GM12878 (cell line): ENCODE measurements at regions not wholly inside any gene's neighbourhood (a gene's known extent, or its start where the extent isn't known, plus 50 kb on each side); places are given as distances from the start of the nearest gene placed in this dataset.

Experiments used
- ATAC-seq: fragments of 200-7000 bp; cut with Tn5 transposase; 3 replicates; pipeline ENCODE4 v1.9.1; 2020; ENCODE audit warnings: mild to moderate bottlenecking, moderate library complexity
- BruUV-seq: library from RNA; stranded (reverse); fragments of 400-500 nt; replicated peaks from 2 replicates; lab custom pipeline; 2021; lab: Mats Ljungman, UMichigan
- CTCF ChIA-PET: fragments of 300-600 bp; sonication (Branson Sonifier 250); formaldehyde crosslinking; extraction: SDS; loops from one replicate; lab custom pipeline; 2021; ENCODE audit warnings: inconsistent platforms; lab: Yijun Ruan, JAX
- POLR2A ChIA-PET: fragments of 350-600 bp; formaldehyde crosslinking; extraction: SDS; loops from one replicate; lab custom pipeline; 2021; ENCODE audit warnings: inconsistent platforms; lab: Charles Lee
- RAD21 ChIA-PET: fragments of 300-600 bp; sonication (Branson Sonifier 250); formaldehyde crosslinking; loops from one replicate; lab custom pipeline; 2023; ENCODE audit warnings: antibody characterized with exemption; ENCODE audit not compliant: unreplicated experiment; lab: Charles Lee
- SMC1A ChIA-PET: fragments of 300-600 bp; sonication (Branson Sonifier 250); formaldehyde crosslinking; loops from one replicate; lab custom pipeline; 2023; ENCODE audit not compliant: unreplicated experiment, uncharacterized antibody; lab: Charles Lee
- DNase-seq: peaks from one replicate; pipeline ENCODE4 v3.0.0-alpha.2; 2011; ENCODE audit warnings: low read depth, low spot score
- FAIRE-seq: peaks from 3 replicates; lab custom pipeline; 2011; peaks lifted over from hg19 to GRCh38; lab: Jason Lieb, UNC
- H2AFZ ChIP-seq: 2 replicates; pipeline ENCODE4 v1.6.0; 2011; ENCODE audit warnings: low read depth, low read length, control low read depth; ENCODE audit not compliant: control insufficient read depth
- H3K27ac ChIP-seq: 2 replicates; pipeline ENCODE4 v1.5.1; 2011; ENCODE audit warnings: control low read depth; ENCODE audit not compliant: control insufficient read depth, insufficient read depth
- H3K27me3 ChIP-seq, 2 experiments: replicated peaks in 1 of 2; 2 replicates each; pipeline versions ENCODE4 v1.6.0 to v1.6.1; 2011; ENCODE audit warnings: low read length in 1 of 2; ENCODE audit not compliant: control insufficient read depth in 2 of 2, insufficient read depth in 2 of 2
- H3K36me3 ChIP-seq, 2 experiments: 2 replicates each; pipeline ENCODE4 v1.5.1; 2011; ENCODE audit warnings: low read length in 1 of 2; ENCODE audit not compliant: control insufficient read depth in 2 of 2, insufficient read depth in 2 of 2
- H3K4me1 ChIP-seq: 2 replicates; pipeline ENCODE4 v1.6.1; 2011; ENCODE audit warnings: mild to moderate bottlenecking, low read length, moderate library complexity, mixed read lengths; ENCODE audit not compliant: control insufficient read depth, insufficient read depth
- H3K4me2 ChIP-seq: 2 replicates; pipeline ENCODE4 v1.6.0; 2011; ENCODE audit warnings: control low read depth; ENCODE audit not compliant: control insufficient read depth, insufficient read depth
- H3K4me3 ChIP-seq: fragments of 200-600 bp; sonication (generic); 2 replicates; pipeline ENCODE4 v1.5.1; 2016
- H3K79me2 ChIP-seq: 2 replicates; pipeline ENCODE4 v1.6.0; 2011; ENCODE audit warnings: low read length; ENCODE audit not compliant: control insufficient read depth, insufficient read depth
- H3K9ac ChIP-seq: 2 replicates; pipeline ENCODE4 v1.8.0; 2011; ENCODE audit warnings: low read length, control low read depth, mixed read lengths; ENCODE audit not compliant: control insufficient read depth, insufficient read depth
- H3K9me3 ChIP-seq: replicated peaks from 3 replicates; pipeline ENCODE4 v1.5.1; 2011; ENCODE audit warnings: mild to moderate bottlenecking, low read length; ENCODE audit not compliant: control insufficient read depth, insufficient read depth
- H4K20me1 ChIP-seq: 2 replicates; pipeline ENCODE4 v1.6.0; 2011; ENCODE audit not compliant: control insufficient read depth, insufficient read depth
- BCL11A ChIP-seq: IDR thresholded peaks from 2 replicates; pipeline ENCODE4 v1.6.1; 2011; ENCODE audit warnings: low read depth, low read length
- BHLHE40 ChIP-seq, 2 experiments: fragments of 450-650 bp in 1 of 2; IDR thresholded peaks; 2 replicates each; pipeline ENCODE4 v1.6.1; 2011 to 2017; ENCODE audit warnings: low read depth in 2 of 2, borderline replicate concordance in 1 of 2, improper control_type of control experiment in 1 of 2, low read length in 1 of 2, mild to moderate bottlenecking in 1 of 2
- CHD1 ChIP-seq: IDR thresholded peaks from 2 replicates; pipeline ENCODE4 v1.6.1; 2012; ENCODE audit warnings: low read depth, low read length, improper control_type of control experiment
- WGBS: methylation state at CpG from one replicate; pipeline ENCODE4 v1.1.6; 2016; ENCODE audit warnings: low lambda C conversion rate; ENCODE audit not compliant: insufficient replicate concordance, insufficient coverage; ENCODE audit errors: missing lambda C conversion rate; 5-methylcytosine and 5-hydroxymethylcytosine counted together
- in situ Hi-C: fragments of 300-500 bp; cut with MboI; formaldehyde crosslinking; loops from 9 replicates; pipeline ENCODE4 v1.14.3; 2018; ENCODE audit warnings: mixed read lengths
- intact Hi-C: fragments of 100-400 bp; cut with micrococcal nuclease; formaldehyde crosslinking; loops from one replicate; pipeline ENCODE4 v1.14.2; 2022; ENCODE audit not compliant: unreplicated experiment
- TF ChIP-seq, protein P1 (sequence below): fragments of 450-650 bp; IDR thresholded peaks from 2 replicates; pipeline ENCODE4 v1.6.1; 2017; ENCODE audit warnings: mild to moderate bottlenecking, low read depth, inconsistent platforms; ENCODE audit not compliant: poor library complexity, severe bottlenecking
- TF ChIP-seq, protein P2 (sequence below): fragments of 450-650 bp; IDR thresholded peaks from 2 replicates; pipeline ENCODE4 v1.6.1; 2014; ENCODE audit warnings: mild to moderate bottlenecking
- TF ChIP-seq, protein P3 (sequence below): fragments of 450-650 bp; IDR thresholded peaks from 2 replicates; pipeline ENCODE4 v1.6.1; 2016; ENCODE audit warnings: mild to moderate bottlenecking
- TF ChIP-seq, protein P4 (sequence below): fragments of 450-650 bp; IDR thresholded peaks from 2 replicates; pipeline ENCODE4 v1.6.1; 2017; ENCODE audit warnings: antibody characterized with exemption, mild to moderate bottlenecking, moderate library complexity

DNA sequence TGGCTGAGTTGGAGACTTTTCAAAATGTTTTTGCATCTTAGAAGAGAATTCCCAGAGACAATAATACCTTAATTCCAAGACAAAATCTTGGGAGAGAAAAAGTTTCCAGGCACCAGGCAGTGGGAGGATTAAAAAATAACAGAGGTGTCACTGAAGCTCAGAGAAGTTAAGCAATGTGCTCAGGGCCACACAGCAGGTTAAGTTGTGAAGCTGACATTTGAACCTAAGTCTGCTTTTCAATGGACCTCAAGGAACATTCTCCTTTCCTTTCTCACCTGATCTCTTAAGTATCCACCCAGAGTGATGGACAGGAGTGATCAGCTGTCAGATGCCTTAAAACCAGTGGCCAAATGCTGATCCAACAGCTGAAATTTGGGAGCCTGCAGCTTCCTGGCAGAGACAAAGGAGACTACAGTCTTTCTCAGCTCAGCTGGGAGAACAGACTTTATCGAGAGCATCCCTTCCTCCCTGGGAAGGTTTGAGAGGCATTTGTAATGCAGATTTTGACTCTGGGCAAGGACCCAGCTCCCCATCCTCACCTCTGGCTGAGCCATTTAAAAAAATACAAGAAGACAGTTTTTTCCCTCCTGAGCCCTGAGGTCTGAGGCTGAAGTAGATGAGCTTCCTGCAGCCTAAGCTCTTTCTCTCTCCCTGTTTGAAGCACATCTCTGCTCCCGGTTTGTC is 174.9 kb upstream of the RPH3A start (continued):
- TF ChIP-seq BHLHE40 (IDR thresholded peaks at IDR 0.05; ENCODE audit: borderline replicate concordance in 1 of 2, low read depth in 2 of 2, low read length in 1 of 2), result no peak

DNA sequence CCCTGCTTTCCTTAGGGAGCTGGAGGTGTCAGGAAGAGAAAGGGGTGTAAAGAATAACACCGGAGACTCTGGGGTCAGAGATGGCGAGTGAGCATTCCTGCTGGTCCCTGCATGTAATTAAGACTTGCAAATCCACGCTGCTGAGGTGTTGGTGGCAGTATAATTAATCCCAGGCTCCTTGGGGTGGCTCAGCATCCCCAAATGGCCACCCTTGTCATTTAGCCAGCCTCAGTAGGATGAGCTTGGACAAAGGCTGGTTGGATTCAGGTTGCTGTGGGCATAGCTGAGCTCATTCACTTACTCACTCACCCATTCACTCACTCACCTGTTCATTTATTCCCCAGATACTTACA is 174.4 kb upstream of the RPH3A start:
- no peak for ATAC-seq
- no peak overlapping the region for H3K4me3 ChIP-seq
- ChIA-PET POLR2A (interaction anchor here (0.6 kb wide), 1 partner anchor 13 kb away, joined by 3 read pairs; no protein-coding TSS in a partner anchor), SMC1A (no interaction called here), CTCF (no interaction called here), RAD21 (no interaction called here)
- H3K36me3 ChIP-seq, result no peaks in the 10 kb centered on the region
- no peak for DNase-seq
- H3K9me3 ChIP-seq, result no peaks in the 10 kb centered on the region
- in situ Hi-C loops (no loop called here), intact Hi-C loops (no loop called here)
- H3K9ac ChIP-seq, result no peak overlapping the region
- H3K4me1 ChIP-seq, result no peaks in the 10 kb centered on the region
- 0% methylated on average over 3 of the region's 3 CpGs for WGBS
- H3K4me2 ChIP-seq, result no peak overlapping the region
- H2AFZ ChIP-seq, result no peak overlapping the region
- FAIRE-seq, result no peak
- no TSS peak for BruUV-seq
- no peaks in the 10 kb centered on the region for H4K20me1 ChIP-seq
- TF ChIP-seq, protein P1, sequence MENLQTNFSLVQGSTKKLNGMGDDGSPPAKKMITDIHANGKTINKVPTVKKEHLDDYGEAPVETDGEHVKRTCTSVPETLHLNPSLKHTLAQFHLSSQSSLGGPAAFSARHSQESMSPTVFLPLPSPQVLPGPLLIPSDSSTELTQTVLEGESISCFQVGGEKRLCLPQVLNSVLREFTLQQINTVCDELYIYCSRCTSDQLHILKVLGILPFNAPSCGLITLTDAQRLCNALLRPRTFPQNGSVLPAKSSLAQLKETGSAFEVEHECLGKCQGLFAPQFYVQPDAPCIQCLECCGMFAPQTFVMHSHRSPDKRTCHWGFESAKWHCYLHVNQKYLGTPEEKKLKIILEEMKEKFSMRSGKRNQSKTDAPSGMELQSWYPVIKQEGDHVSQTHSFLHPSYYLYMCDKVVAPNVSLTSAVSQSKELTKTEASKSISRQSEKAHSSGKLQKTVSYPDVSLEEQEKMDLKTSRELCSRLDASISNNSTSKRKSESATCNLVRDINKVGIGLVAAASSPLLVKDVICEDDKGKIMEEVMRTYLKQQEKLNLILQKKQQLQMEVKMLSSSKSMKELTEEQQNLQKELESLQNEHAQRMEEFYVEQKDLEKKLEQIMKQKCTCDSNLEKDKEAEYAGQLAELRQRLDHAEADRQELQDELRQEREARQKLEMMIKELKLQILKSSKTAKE, result no peak
- H3K79me2 ChIP-seq, result no peaks in the 10 kb centered on the region
- H3K27me3 ChIP-seq, result no peaks in the 10 kb centered on the region; a peak in 2 of 4 replicates
- no peak overlapping the region for H3K27ac ChIP-seq

DNA sequence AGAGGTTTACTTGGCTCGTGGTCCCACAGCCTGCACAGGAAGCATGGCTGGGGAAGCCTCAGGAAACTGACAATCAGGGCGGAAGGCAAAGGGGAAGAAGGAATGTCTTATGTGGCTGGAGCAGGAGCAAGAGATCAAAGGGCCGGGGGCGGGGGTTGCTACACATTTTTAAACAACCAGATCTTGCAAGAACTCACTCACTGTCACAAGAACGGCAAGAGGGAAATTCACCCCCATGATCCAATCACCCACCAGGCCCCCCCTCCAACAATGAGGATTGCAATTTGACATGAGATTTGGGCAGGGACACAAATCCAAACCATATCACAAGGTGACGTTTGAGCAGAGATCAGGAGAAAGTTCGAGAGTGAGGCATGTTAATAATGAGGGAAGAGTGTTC is 163.7 kb upstream of the RPH3A start:
- SMC1A ChIA-PET, result no interaction called here
- RAD21 ChIA-PET, result no interaction called here
- Histone ChIP-seq H3K36me3 (no peaks in the 10 kb centered on the region), H3K27me3 (no peaks in the 10 kb centered on the region), H3K4me2 (no peak overlapping the region), H3K9ac (no peak overlapping the region), H3K79me2 (no peaks in the 10 kb centered on the region), H3K9me3 (no peaks in the 10 kb centered on the region), H3K4me3 (no peak overlapping the region), H4K20me1 (no peaks in the 10 kb centered on the region), H3K4me1 (no peaks in the 10 kb centered on the region), H2AFZ (no peak overlapping the region), H3K27ac (no peak overlapping the region)
- FAIRE-seq, result no peak
- CTCF ChIA-PET, result no interaction called here
- no peak for DNase-seq
- no peak for ATAC-seq
- BruUV-seq, result no TSS peak
- in situ Hi-C loops (no loop called here), intact Hi-C loops (no loop called here)
- POLR2A ChIA-PET, result no interaction called here
- 11% methylated on average over 7 of the region's 7 CpGs for WGBS
- TF ChIP-seq, protein P2, sequence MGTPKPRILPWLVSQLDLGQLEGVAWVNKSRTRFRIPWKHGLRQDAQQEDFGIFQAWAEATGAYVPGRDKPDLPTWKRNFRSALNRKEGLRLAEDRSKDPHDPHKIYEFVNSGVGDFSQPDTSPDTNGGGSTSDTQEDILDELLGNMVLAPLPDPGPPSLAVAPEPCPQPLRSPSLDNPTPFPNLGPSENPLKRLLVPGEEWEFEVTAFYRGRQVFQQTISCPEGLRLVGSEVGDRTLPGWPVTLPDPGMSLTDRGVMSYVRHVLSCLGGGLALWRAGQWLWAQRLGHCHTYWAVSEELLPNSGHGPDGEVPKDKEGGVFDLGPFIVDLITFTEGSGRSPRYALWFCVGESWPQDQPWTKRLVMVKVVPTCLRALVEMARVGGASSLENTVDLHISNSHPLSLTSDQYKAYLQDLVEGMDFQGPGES, result no peak
- TF ChIP-seq, protein P3, sequence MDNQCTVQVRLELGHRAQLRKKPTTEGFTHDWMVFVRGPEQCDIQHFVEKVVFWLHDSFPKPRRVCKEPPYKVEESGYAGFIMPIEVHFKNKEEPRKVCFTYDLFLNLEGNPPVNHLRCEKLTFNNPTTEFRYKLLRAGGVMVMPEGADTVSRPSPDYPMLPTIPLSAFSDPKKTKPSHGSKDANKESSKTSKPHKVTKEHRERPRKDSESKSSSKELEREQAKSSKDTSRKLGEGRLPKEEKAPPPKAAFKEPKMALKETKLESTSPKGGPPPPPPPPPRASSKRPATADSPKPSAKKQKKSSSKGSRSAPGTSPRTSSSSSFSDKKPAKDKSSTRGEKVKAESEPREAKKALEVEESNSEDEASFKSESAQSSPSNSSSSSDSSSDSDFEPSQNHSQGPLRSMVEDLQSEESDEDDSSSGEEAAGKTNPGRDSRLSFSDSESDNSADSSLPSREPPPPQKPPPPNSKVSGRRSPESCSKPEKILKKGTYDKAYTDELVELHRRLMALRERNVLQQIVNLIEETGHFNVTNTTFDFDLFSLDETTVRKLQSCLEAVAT, result no peak
- TF ChIP-seq, protein P4, sequence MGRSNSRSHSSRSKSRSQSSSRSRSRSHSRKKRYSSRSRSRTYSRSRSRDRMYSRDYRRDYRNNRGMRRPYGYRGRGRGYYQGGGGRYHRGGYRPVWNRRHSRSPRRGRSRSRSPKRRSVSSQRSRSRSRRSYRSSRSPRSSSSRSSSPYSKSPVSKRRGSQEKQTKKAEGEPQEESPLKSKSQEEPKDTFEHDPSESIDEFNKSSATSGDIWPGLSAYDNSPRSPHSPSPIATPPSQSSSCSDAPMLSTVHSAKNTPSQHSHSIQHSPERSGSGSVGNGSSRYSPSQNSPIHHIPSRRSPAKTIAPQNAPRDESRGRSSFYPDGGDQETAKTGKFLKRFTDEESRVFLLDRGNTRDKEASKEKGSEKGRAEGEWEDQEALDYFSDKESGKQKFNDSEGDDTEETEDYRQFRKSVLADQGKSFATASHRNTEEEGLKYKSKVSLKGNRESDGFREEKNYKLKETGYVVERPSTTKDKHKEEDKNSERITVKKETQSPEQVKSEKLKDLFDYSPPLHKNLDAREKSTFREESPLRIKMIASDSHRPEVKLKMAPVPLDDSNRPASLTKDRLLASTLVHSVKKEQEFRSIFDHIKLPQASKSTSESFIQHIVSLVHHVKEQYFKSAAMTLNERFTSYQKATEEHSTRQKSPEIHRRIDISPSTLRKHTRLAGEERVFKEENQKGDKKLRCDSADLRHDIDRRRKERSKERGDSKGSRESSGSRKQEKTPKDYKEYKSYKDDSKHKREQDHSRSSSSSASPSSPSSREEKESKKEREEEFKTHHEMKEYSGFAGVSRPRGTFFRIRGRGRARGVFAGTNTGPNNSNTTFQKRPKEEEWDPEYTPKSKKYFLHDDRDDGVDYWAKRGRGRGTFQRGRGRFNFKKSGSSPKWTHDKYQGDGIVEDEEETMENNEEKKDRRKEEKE, result no peak
- TF ChIP-seq CHD1 (no peak), BCL11A (no peak)
